Uterus (tissue), 2 donors: ENCODE measurements at regions not wholly inside any gene's neighbourhood (a gene's known extent, or its start where the extent isn't known, plus 50 kb on each side); places are given as distances from the start of the nearest gene placed in this dataset.

Source experiments
- CTCF ChIP-seq, 4 experiments: fragments of 200-600 bp in 2 of 4; fragments of 450-650 bp in 2 of 4; sonication (generic) in 2 of 4; IDR thresholded peaks; one replicate each; pipeline ENCODE4 v1.5.1; 2016 to 2019; ENCODE audit warnings: antibody characterized with exemption in 4 of 4, mild to moderate bottlenecking in 2 of 4, moderate library complexity in 1 of 4
- POLR2A ChIP-seq, 2 donors: fragments of 450-650 bp; IDR thresholded peaks; one replicate each; pipeline ENCODE4 v1.6.1; 2016; ENCODE audit warnings: antibody characterized with exemption in 2 of 2, mild to moderate bottlenecking in 1 of 2, moderate library complexity in 1 of 2

GRCh38 chr12:127570793-127571360, 696.1 kb upstream of the TMEM132C start:
- TF ChIP-seq CTCF (IDR thresholded peaks at IDR 0.05) (no peak), POLR2A (IDR thresholded peaks at IDR 0.05) (no peak)
